Mononuclear cell (primary cell): ENCODE measurements at regions not wholly inside any gene's neighbourhood (a gene's known extent, or its start where the extent isn't known, plus 50 kb on each side); places are given as distances from the start of the nearest gene placed in this dataset.

Experiments used
- H3K27me3 ChIP-seq: 2 replicates; pipeline ENCODE4 v1.6.0; 2011; ENCODE audit warnings: low read length, control low read depth; ENCODE audit not compliant: insufficient read depth
- H3K4me1 ChIP-seq: 2 replicates; pipeline ENCODE4 v1.5.1; 2011; ENCODE audit warnings: mild to moderate bottlenecking, low read length, control low read depth; ENCODE audit not compliant: insufficient read depth
- H3K4me3 ChIP-seq: 2 replicates; pipeline ENCODE4 v1.5.1; 2011; ENCODE audit warnings: mild to moderate bottlenecking, low read length, moderate library complexity
- H3K9me3 ChIP-seq: 2 replicates; pipeline ENCODE4 v1.5.1; 2011; ENCODE audit warnings: low read depth, mild to moderate bottlenecking, control low read depth, low read length

GRCh38 chr1:170367615-170368014 lies 164.4 kb upstream of the GORAB start:
- Histone ChIP-seq H3K9me3 (peaks cover 9% of the 10 kb centered on the region), H3K4me3 (no peak overlapping the region), H3K4me1 (no peaks in the 10 kb centered on the region), H3K27me3 (no peaks in the 10 kb centered on the region)

GRCh38 chr1:170369000-170369399 lies 163.0 kb upstream of the GORAB start:
- H3K9me3 ChIP-seq = peaks cover 9% of the 10 kb centered on the region
- H3K4me1 ChIP-seq = no peaks in the 10 kb centered on the region

GRCh38 chr1:170369417-170369816 lies 162.5 kb upstream of the GORAB start:
- Histone ChIP-seq H3K9me3 (peaks cover 9% of the 10 kb centered on the region), H3K4me3 (no peak overlapping the region), H3K27me3 (no peaks in the 10 kb centered on the region), H3K4me1 (no peaks in the 10 kb centered on the region)

More at GRCh38 chr1:170369000-170369399, 163.0 kb upstream of the GORAB start:
- Histone ChIP-seq H3K4me3 (no peak overlapping the region), H3K27me3 (no peaks in the 10 kb centered on the region)

GRCh38 chr1:170370087-170370486 lies 161.9 kb upstream of the GORAB start:
- H3K4me1 ChIP-seq = no peaks in the 10 kb centered on the region
- H3K4me3 ChIP-seq = no peak overlapping the region
- peaks cover 2% of the 10 kb centered on the region for H3K9me3 ChIP-seq
- H3K27me3 ChIP-seq = no peaks in the 10 kb centered on the region

GRCh38 chr1:170375082-170375723 lies 156.8 kb upstream of the GORAB start:
- Histone ChIP-seq H3K27me3 (no peaks in the 10 kb centered on the region), H3K9me3 (no peaks in the 10 kb centered on the region), H3K4me3 (no peak overlapping the region), H3K4me1 (no peaks in the 10 kb centered on the region)

- Histone ChIP-seq H3K9me3 (no peaks in the 10 kb centered on the region), H3K4me3 (no peak overlapping the region), H3K27me3 (no peaks in the 10 kb centered on the region)
Observed at GRCh38 chr1:170376801-170377385, 155.1 kb upstream of the GORAB start.

GRCh38 chr1:170377440-170377839 lies 154.5 kb upstream of the GORAB start:
- no peaks in the 10 kb centered on the region for H3K27me3 ChIP-seq
- H3K4me1 ChIP-seq = no peaks in the 10 kb centered on the region
- H3K9me3 ChIP-seq = no peaks in the 10 kb centered on the region
- H3K4me3 ChIP-seq = no peak overlapping the region

More at GRCh38 chr1:170376801-170377385, 155.1 kb upstream of the GORAB start:
- H3K4me1 ChIP-seq = no peaks in the 10 kb centered on the region

- no peaks in the 10 kb centered on the region for H3K27me3 ChIP-seq
- H3K4me1 ChIP-seq = no peaks in the 10 kb centered on the region
- no peak overlapping the region for H3K4me3 ChIP-seq
- no peaks in the 10 kb centered on the region for H3K9me3 ChIP-seq
Observed at GRCh38 chr1:170377896-170378634, 153.9 kb upstream of the GORAB start.

- Histone ChIP-seq H3K27me3 (no peaks in the 10 kb centered on the region), H3K9me3 (no peaks in the 10 kb centered on the region), H3K4me1 (no peaks in the 10 kb centered on the region), H3K4me3 (no peak overlapping the region)
Observed at GRCh38 chr1:170385750-170386149, 146.2 kb upstream of the GORAB start.

- no peak overlapping the region for H3K4me3 ChIP-seq
- no peaks in the 10 kb centered on the region for H3K4me1 ChIP-seq
- H3K27me3 ChIP-seq = no peaks in the 10 kb centered on the region
- no peaks in the 10 kb centered on the region for H3K9me3 ChIP-seq
Observed at GRCh38 chr1:170388489-170388888, 143.5 kb upstream of the GORAB start.

GRCh38 chr1:170395149-170395548 lies 136.8 kb upstream of the GORAB start:
- H3K4me1 ChIP-seq = no peaks in the 10 kb centered on the region
- H3K27me3 ChIP-seq = no peaks in the 10 kb centered on the region
- H3K9me3 ChIP-seq = peaks cover 6% of the 10 kb centered on the region
- no peak overlapping the region for H3K4me3 ChIP-seq

GRCh38 chr1:170397061-170397460 lies 134.9 kb upstream of the GORAB start:
- H3K4me3 ChIP-seq = no peak overlapping the region
- H3K4me1 ChIP-seq = no peaks in the 10 kb centered on the region
- no peaks in the 10 kb centered on the region for H3K27me3 ChIP-seq
- H3K9me3 ChIP-seq = peaks cover 6% of the 10 kb centered on the region

- Histone ChIP-seq H3K27me3 (no peaks in the 10 kb centered on the region), H3K9me3 (no peaks in the 10 kb centered on the region), H3K4me1 (no peaks in the 10 kb centered on the region), H3K4me3 (no peak overlapping the region)
Observed at GRCh38 chr1:170402476-170403311, 129.3 kb upstream of the GORAB start.

- no peak overlapping the region for H3K4me3 ChIP-seq
- H3K4me1 ChIP-seq = no peaks in the 10 kb centered on the region
- no peaks in the 10 kb centered on the region for H3K9me3 ChIP-seq
- H3K27me3 ChIP-seq = peaks cover 5% of the 10 kb centered on the region
Observed at GRCh38 chr1:170407138-170407537, 124.8 kb upstream of the GORAB start.

- Histone ChIP-seq H3K4me3 (no peak overlapping the region), H3K27me3 (peaks cover 6% of the 10 kb centered on the region), H3K9me3 (no peaks in the 10 kb centered on the region), H3K4me1 (no peaks in the 10 kb centered on the region)
Observed at GRCh38 chr1:170407581-170407980, 124.4 kb upstream of the GORAB start.
